ENCODE measurements at regions not wholly inside any gene's neighbourhood (a gene's known extent, or its start where the extent isn't known, plus 50 kb on each side); places are given as distances from the start of the nearest gene placed in this dataset.

GRCh38 chr20:59473742-59474141 lies 130.6 kb upstream of the PHACTR3 start:
- TF ChIP-seq ZBTB33 (IDR thresholded peaks at IDR 0.05; ENCODE audit: borderline replicate concordance, low read depth), result no peak
- no peak for TF ChIP-seq CTCF (IDR thresholded peaks at IDR 0.05)
- no peak for TF ChIP-seq EZH2phosphoT487 (IDR thresholded peaks at IDR 0.05; ENCODE audit: borderline replicate concordance, low read depth)
- TF ChIP-seq EP300 (IDR thresholded peaks at IDR 0.05; ENCODE audit: borderline replicate concordance in 1 of 2, low read depth in 1 of 2, low read length in 1 of 2), result no peak
- TF ChIP-seq FOSL2 (IDR thresholded peaks at IDR 0.05; ENCODE audit: borderline replicate concordance, low read depth), result no peak
- TF ChIP-seq RCOR1 (IDR thresholded peaks at IDR 0.05; ENCODE audit: low read length), result no peak
- TF ChIP-seq POLR2AphosphoS5 (IDR thresholded peaks at IDR 0.05; ENCODE audit: low read depth, low read length), result no peak
- TF ChIP-seq YY1 (IDR thresholded peaks at IDR 0.05; ENCODE audit: low read depth), result no peak
- no peak for TF ChIP-seq FOXJ3 (CRISPR knock-in tag; IDR thresholded peaks at IDR 0.05)
- no peak for TF ChIP-seq MAX (IDR thresholded peaks at IDR 0.05; ENCODE audit: low read depth)
- no peak for TF ChIP-seq MXI1 (IDR thresholded peaks at IDR 0.05; ENCODE audit: low read depth, low read length)
